Mesothelial cell of epicardium (in vitro differentiated cells): ENCODE measurements at regions not wholly inside any gene's neighbourhood (a gene's known extent, or its start where the extent isn't known, plus 50 kb on each side); places are given as distances from the start of the nearest gene placed in this dataset.

Source experiments
- DNase-seq, 2 experiments: peaks; one replicate each; pipeline ENCODE4 v3.0.0; 2021; ENCODE audit warnings: low spot score in 2 of 2; ENCODE audit not compliant: unreplicated experiment in 2 of 2
- H3K27ac Mint-ChIP-seq: 2 replicates; pipeline ENCODE4 v1.8.0; 2021; ENCODE audit warnings: mixed read lengths
- H3K27me3 Mint-ChIP-seq: 2 replicates; pipeline ENCODE4 v1.8.0; 2021; ENCODE audit warnings: low read depth, mixed read lengths
- H3K36me3 Mint-ChIP-seq: 2 replicates; pipeline ENCODE4 v1.8.0; 2021; ENCODE audit warnings: mixed read lengths
- H3K4me1 Mint-ChIP-seq: 2 replicates; pipeline ENCODE4 v1.8.0; 2021; ENCODE audit warnings: mixed read lengths
- H3K4me3 Mint-ChIP-seq: 2 replicates; pipeline ENCODE4 v1.8.0; 2021; ENCODE audit warnings: mild to moderate bottlenecking, moderate library complexity, mixed read lengths
- H3K9me3 Mint-ChIP-seq: 2 replicates; pipeline ENCODE4 v1.8.0; 2021; ENCODE audit warnings: mixed read lengths
- CTCF ChIP-seq: fragments of 200-600 bp; sonication (generic); IDR thresholded peaks from one replicate; pipeline ENCODE4 v1.5.0; 2021; ENCODE audit warnings: antibody characterized with exemption; ENCODE audit not compliant: unreplicated experiment

GRCh38 chr12:66066137-66066928, 64.2 kb downstream of the LLPH start:
- Mint-ChIP-seq H3K27ac (peak overlapping the region; percentile 81), H3K9me3 (no peaks in the 10 kb centered on the region), H3K4me3 (no peak overlapping the region), H3K4me1 (peaks cover 51% of the 10 kb centered on the region), H3K36me3 (no peaks in the 10 kb centered on the region), H3K27me3 (no peaks in the 10 kb centered on the region)
- DNase-seq: no peak
- no peak for TF ChIP-seq CTCF

- no peak for TF ChIP-seq CTCF
- H3K36me3 Mint-ChIP-seq: no peaks in the 10 kb centered on the region
- no peaks in the 10 kb centered on the region for H3K27me3 Mint-ChIP-seq
- no peak for DNase-seq
- H3K4me3 Mint-ChIP-seq: no peak overlapping the region
- H3K9me3 Mint-ChIP-seq: no peaks in the 10 kb centered on the region
- peak overlapping the region; percentile 81 for H3K27ac Mint-ChIP-seq
- peaks cover 53% of the 10 kb centered on the region for H3K4me1 Mint-ChIP-seq
These were observed 64.9 kb downstream of the LLPH start for GRCh38 chr12:66065641-66066136.

- Mint-ChIP-seq H3K4me1 (peaks cover 57% of the 10 kb centered on the region), H3K36me3 (no peaks in the 10 kb centered on the region), H3K4me3 (no peak overlapping the region), H3K27me3 (no peaks in the 10 kb centered on the region), H3K27ac (peak overlapping the region; percentile 81), H3K9me3 (no peaks in the 10 kb centered on the region)
- TF ChIP-seq CTCF: no peak
- no peak for DNase-seq
These were observed 65.4 kb downstream of the LLPH start for GRCh38 chr12:66065150-66065549.

- Mint-ChIP-seq H3K36me3 (no peaks in the 10 kb centered on the region), H3K27me3 (no peaks in the 10 kb centered on the region), H3K4me1 (peaks cover 57% of the 10 kb centered on the region), H3K4me3 (no peak overlapping the region), H3K27ac (peak overlapping the region; percentile 73), H3K9me3 (no peaks in the 10 kb centered on the region)
- no peak for TF ChIP-seq CTCF
- no peak for DNase-seq
These were observed 66.6 kb downstream of the LLPH start for GRCh38 chr12:66063916-66064315.

GRCh38 chr12:66062290-66062625, 68.3 kb downstream of the LLPH start:
- no peak for DNase-seq
- Mint-ChIP-seq H3K9me3 (no peaks in the 10 kb centered on the region), H3K27me3 (no peaks in the 10 kb centered on the region), H3K4me1 (peaks cover 56% of the 10 kb centered on the region), H3K36me3 (no peaks in the 10 kb centered on the region), H3K4me3 (no peak overlapping the region), H3K27ac (no peak overlapping the region)
- no peak for TF ChIP-seq CTCF
